PC-3 (cell line): ENCODE measurements at regions not wholly inside any gene's neighbourhood (a gene's known extent, or its start where the extent isn't known, plus 50 kb on each side); places are given as distances from the start of the nearest gene placed in this dataset.
A peak's percentile ranks its signal among the peaks of the same experiment; 100 is the strongest.

Experiments
- ATAC-seq: fragments of 200-7000 bp; cut with Tn5 transposase; 2 replicates; pipeline ENCODE4 v1.9.1; 2020; ENCODE audit warnings: mild to moderate bottlenecking, moderate library complexity
- BruUV-seq: library from RNA; stranded (reverse); fragments of 400-500 nt; replicated peaks from 2 replicates; lab custom pipeline; 2021; lab: Mats Ljungman, UMichigan
- CTCF ChIA-PET: fragments of 300-600 bp; sonication (Branson Sonifier 250); formaldehyde crosslinking; loops from one replicate; lab custom pipeline; 2022; ENCODE audit warnings: antibody characterized with exemption; lab: Charles Lee
- POLR2A ChIA-PET: fragments of 300-600 bp; sonication (Branson Sonifier 250); formaldehyde crosslinking; loops from one replicate; lab custom pipeline; 2022; ENCODE audit warnings: antibody characterized with exemption; ENCODE audit not compliant: unreplicated experiment; lab: Charles Lee
- DNase-seq: peaks from one replicate; pipeline ENCODE4 v3.0.0-alpha.2; 2015
- H2AFZ ChIP-seq: fragments of 300-600 bp; sonication (generic); 2 replicates; pipeline ENCODE4 v1.6.0; 2016; ENCODE audit warnings: antibody characterized with exemption, low read length
- H3F3A ChIP-seq: fragments of 300-600 bp; sonication (generic); one replicate; pipeline ENCODE4 v1.6.0; 2017; ENCODE audit warnings: antibody characterized with exemption, low read length, control low read depth, mild to moderate bottlenecking; ENCODE audit not compliant: unreplicated experiment
- H3K27ac ChIP-seq: fragments of 300-600 bp; sonication (generic); 2 replicates; pipeline ENCODE4 v1.5.1; 2016; ENCODE audit warnings: mild to moderate bottlenecking, low read length
- H3K27me3 ChIP-seq: fragments of 300-600 bp; sonication (generic); 2 replicates; pipeline ENCODE4 v1.6.1; 2016; ENCODE audit warnings: low read length, mixed read lengths
- H3K36me3 ChIP-seq: fragments of 300-600 bp; sonication (generic); 2 replicates; pipeline ENCODE4 v1.6.1; 2016; ENCODE audit warnings: low read depth, mixed run types, low read length, mixed read lengths
- H3K4me1 ChIP-seq: fragments of 300-600 bp; sonication (generic); 2 replicates; pipeline ENCODE4 v1.5.1; 2016; ENCODE audit warnings: low read length; ENCODE audit not compliant: insufficient read depth
- H3K4me2 ChIP-seq: fragments of 300-600 bp; sonication (generic); 2 replicates; pipeline ENCODE4 v1.6.0; 2016; ENCODE audit warnings: low read length
- H3K4me3 ChIP-seq: fragments of 300-600 bp; sonication (generic); 2 replicates; pipeline ENCODE4 v1.5.1; 2016; ENCODE audit warnings: mild to moderate bottlenecking, low read length, mixed read lengths
- H3K79me2 ChIP-seq: fragments of 300-600 bp; sonication (generic); 2 replicates; pipeline ENCODE4 v1.6.1; 2017; ENCODE audit warnings: low read length, mixed read lengths
- H3K9ac ChIP-seq: fragments of 300-600 bp; sonication (generic); 2 replicates; pipeline ENCODE4 v1.6.0; 2016; ENCODE audit warnings: mild to moderate bottlenecking, low read length
- H3K9me2 ChIP-seq: fragments of 300-600 bp; sonication (generic); replicated peaks from 2 replicates; pipeline ENCODE4 v1.6.1; 2016; ENCODE audit warnings: mixed run types, low read length, mixed read lengths
- H3K9me3 ChIP-seq: fragments of 300-600 bp; sonication (generic); 2 replicates; pipeline ENCODE4 v1.6.1; 2016; ENCODE audit warnings: low read length, mixed read lengths
- H4K20me1 ChIP-seq: fragments of 300-600 bp; sonication (generic); 2 replicates; pipeline ENCODE4 v1.6.1; 2016; ENCODE audit warnings: low read length, mixed read lengths
- EZH2 ChIP-seq: fragments of 300-600 bp; sonication (generic); IDR thresholded peaks from one replicate; pipeline ENCODE4 v1.6.1; 2017; ENCODE audit warnings: antibody characterized with exemption, mild to moderate bottlenecking, low read length; ENCODE audit not compliant: unreplicated experiment
- EZH2phosphoT487 ChIP-seq: fragments of 300-600 bp; sonication (generic); IDR thresholded peaks from 2 replicates; pipeline ENCODE4 v1.6.1; 2018; ENCODE audit warnings: mild to moderate bottlenecking, antibody characterized with exemption, low read length, borderline replicate concordance
- intact Hi-C: fragments of 100-400 bp; cut with micrococcal nuclease; formaldehyde crosslinking; loops from 2 replicates; pipeline ENCODE4 v1.9.0; 2023
- TF ChIP-seq, protein P1 (sequence below): fragments of 300-600 bp; sonication (generic); conservative IDR thresholded peaks from 2 replicates; pipeline ENCODE4 v1.5.1; 2017; ENCODE audit warnings: antibody characterized with exemption, low read depth, mild to moderate bottlenecking, low read length

GRCh38 chr11:128206461-128206860 is 380.9 kb downstream of the ETS1 start:
- Histone ChIP-seq H3K27ac (peak overlapping the region; percentile 97), H3K9me3 (no peaks in the 10 kb centered on the region), H2AFZ (no peak overlapping the region), H3K9me2 (no peaks in the 10 kb centered on the region), H4K20me1 (no peaks in the 10 kb centered on the region), H3K79me2 (no peaks in the 10 kb centered on the region), H3K27me3 (no peaks in the 10 kb centered on the region), H3F3A (peaks cover 27% of the 10 kb centered on the region), H3K36me3 (0 out of 2 replicates have a peak, but pooled peaks cover 6% of the 10 kb centered on the region), H3K4me2 (no peak overlapping the region), H3K4me1 (peaks cover 47% of the 10 kb centered on the region), H3K4me3 (0 out of 2 replicates have a peak overlapping the region, but pooled peaks have one; percentile 25), H3K9ac (no peak overlapping the region)
- TF ChIP-seq EZH2phosphoT487 (no peak), EZH2 (no peak)
- TF ChIP-seq, protein P1, sequence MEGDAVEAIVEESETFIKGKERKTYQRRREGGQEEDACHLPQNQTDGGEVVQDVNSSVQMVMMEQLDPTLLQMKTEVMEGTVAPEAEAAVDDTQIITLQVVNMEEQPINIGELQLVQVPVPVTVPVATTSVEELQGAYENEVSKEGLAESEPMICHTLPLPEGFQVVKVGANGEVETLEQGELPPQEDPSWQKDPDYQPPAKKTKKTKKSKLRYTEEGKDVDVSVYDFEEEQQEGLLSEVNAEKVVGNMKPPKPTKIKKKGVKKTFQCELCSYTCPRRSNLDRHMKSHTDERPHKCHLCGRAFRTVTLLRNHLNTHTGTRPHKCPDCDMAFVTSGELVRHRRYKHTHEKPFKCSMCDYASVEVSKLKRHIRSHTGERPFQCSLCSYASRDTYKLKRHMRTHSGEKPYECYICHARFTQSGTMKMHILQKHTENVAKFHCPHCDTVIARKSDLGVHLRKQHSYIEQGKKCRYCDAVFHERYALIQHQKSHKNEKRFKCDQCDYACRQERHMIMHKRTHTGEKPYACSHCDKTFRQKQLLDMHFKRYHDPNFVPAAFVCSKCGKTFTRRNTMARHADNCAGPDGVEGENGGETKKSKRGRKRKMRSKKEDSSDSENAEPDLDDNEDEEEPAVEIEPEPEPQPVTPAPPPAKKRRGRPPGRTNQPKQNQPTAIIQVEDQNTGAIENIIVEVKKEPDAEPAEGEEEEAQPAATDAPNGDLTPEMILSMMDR = no peak
- POLR2A ChIA-PET = no interaction called here
- BruUV-seq = no TSS peak
- no peak for DNase-seq
- CTCF ChIA-PET = interaction anchor here (1.0 to 1.2 kb wide), 2 partner anchors 34 to 426 kb away, joined by 3 read pairs; no protein-coding TSS in a partner anchor
- ATAC-seq = no peak
- intact Hi-C loops = loop anchor here (5.0 kb wide), 1 partner anchor 1436 kb away; no protein-coding TSS in a partner anchor

DNA sequence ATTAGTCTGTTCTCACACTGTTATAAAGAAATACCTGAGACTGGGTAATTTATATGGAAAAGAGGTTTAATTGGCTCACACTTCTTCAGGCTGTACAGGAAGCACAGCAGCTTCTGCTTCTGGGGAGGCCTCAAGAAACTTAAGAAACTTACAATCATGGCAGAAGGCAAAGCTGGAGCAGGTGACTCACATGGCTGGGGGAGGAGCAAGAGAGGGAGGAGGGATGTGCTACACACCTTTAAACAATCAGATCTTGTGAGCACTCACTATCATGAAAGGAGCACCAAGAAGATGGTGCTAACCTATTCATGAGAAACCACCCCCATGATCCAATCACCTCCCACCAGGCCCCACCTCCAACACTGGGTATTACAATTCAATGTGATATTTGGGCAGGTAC is 381.6 kb downstream of the ETS1 start:
- no peaks in the 10 kb centered on the region for H3K27me3 ChIP-seq
- peaks cover 40% of the 10 kb centered on the region for H3K4me1 ChIP-seq
- H3K36me3 ChIP-seq = 0 out of 2 replicates have a peak, but pooled peaks cover 6% of the 10 kb centered on the region
- H3K4me3 ChIP-seq = no peak overlapping the region
- ChIA-PET POLR2A (no interaction called here), CTCF (no interaction called here)
- no peaks in the 10 kb centered on the region for H3K79me2 ChIP-seq
- no peak overlapping the region for H2AFZ ChIP-seq
- H3F3A ChIP-seq = peaks cover 22% of the 10 kb centered on the region
- no peaks in the 10 kb centered on the region for H3K9me3 ChIP-seq
- H3K9ac ChIP-seq = no peak overlapping the region
- ATAC-seq (no peak), DNase-seq (peak; percentile 13)
- H4K20me1 ChIP-seq = no peaks in the 10 kb centered on the region
- TF ChIP-seq, protein P1 = no peak
- no peak for TF ChIP-seq EZH2phosphoT487
- TF ChIP-seq EZH2 = no peak
- H3K4me2 ChIP-seq = no peak overlapping the region
- H3K27ac ChIP-seq = no peak overlapping the region
- BruUV-seq = no TSS peak
- intact Hi-C loops = loop anchor here (5.0 kb wide), 1 partner anchor 1437 kb away; no protein-coding TSS in a partner anchor
- no peaks in the 10 kb centered on the region for H3K9me2 ChIP-seq

GRCh38 chr11:128204898-128205297 is 382.5 kb downstream of the ETS1 start:
- Histone ChIP-seq H4K20me1 (no peaks in the 10 kb centered on the region), H3K36me3 (0 out of 2 replicates have a peak, but pooled peaks cover 6% of the 10 kb centered on the region), H3F3A (peaks cover 20% of the 10 kb centered on the region), H3K9ac (no peak overlapping the region), H3K79me2 (no peaks in the 10 kb centered on the region), H3K27me3 (no peaks in the 10 kb centered on the region), H3K4me1 (peaks cover 34% of the 10 kb centered on the region), H3K4me2 (no peak overlapping the region), H3K27ac (no peak overlapping the region), H3K9me3 (no peaks in the 10 kb centered on the region), H2AFZ (no peak overlapping the region), H3K4me3 (no peak overlapping the region), H3K9me2 (no peaks in the 10 kb centered on the region)
- intact Hi-C loops = loop anchor here (5.0 kb wide), 1 partner anchor 1437 kb away; no protein-coding TSS in a partner anchor
- no TSS peak for BruUV-seq
- ChIA-PET POLR2A (no interaction called here), CTCF (no interaction called here)
- no peak for ATAC-seq
- no peak for TF ChIP-seq EZH2
- TF ChIP-seq, protein P1 = no peak
- no peak for TF ChIP-seq EZH2phosphoT487
- DNase-seq = no peak
